ENCODE measurements at regions not wholly inside any gene's neighbourhood (a gene's known extent, or its start where the extent isn't known, plus 50 kb on each side); places are given as distances from the start of the nearest gene placed in this dataset.

GRCh38 chr15:37678124-37678523, 256.3 kb upstream of the TMCO5A start:
- H3K4me3 ChIP-seq, result no peak overlapping the region
- TF ChIP-seq POLR2AphosphoS5 (IDR thresholded peaks at IDR 0.05; ENCODE audit: insufficient read depth in 1 of 2, low read depth in 1 of 2) (no peak), CTCF (IDR thresholded peaks at IDR 0.05) (no peak), POLR2A (IDR thresholded peaks at IDR 0.05) (no peak)
- no peaks in the 10 kb centered on the region for H3K9me3 ChIP-seq
- no peaks in the 10 kb centered on the region for H3K27me3 ChIP-seq
- no peaks in the 10 kb centered on the region for H3K4me1 ChIP-seq
- intact Hi-C loops (cut with DNase I), result no loop called here
- H3K27ac ChIP-seq, result no peak overlapping the region
- no peak for DNase-seq (ENCODE audit: extremely low spot score in 2 of 2)
- no peaks in the 10 kb centered on the region for H3K36me3 ChIP-seq

- intact Hi-C loops (cut with DNase I), result no loop called here
- TF ChIP-seq POLR2AphosphoS5 (IDR thresholded peaks at IDR 0.05; ENCODE audit: insufficient read depth in 1 of 2, low read depth in 1 of 2) (no peak), POLR2A (IDR thresholded peaks at IDR 0.05) (no peak), CTCF (IDR thresholded peaks at IDR 0.05) (no peak)
- Histone ChIP-seq H3K4me1 (no peaks in the 10 kb centered on the region), H3K27ac (no peak overlapping the region), H3K36me3 (no peaks in the 10 kb centered on the region), H3K4me3 (no peak overlapping the region), H3K27me3 (no peaks in the 10 kb centered on the region), H3K9me3 (no peaks in the 10 kb centered on the region)
- no peak for DNase-seq (ENCODE audit: extremely low spot score in 2 of 2)
Measured at GRCh38 chr15:37679627-37680026, 254.8 kb upstream of the TMCO5A start.

- Histone ChIP-seq H3K4me1 (no peaks in the 10 kb centered on the region), H3K27me3 (no peaks in the 10 kb centered on the region), H3K9me3 (no peaks in the 10 kb centered on the region), H3K4me3 (no peak overlapping the region), H3K36me3 (no peaks in the 10 kb centered on the region), H3K27ac (no peak overlapping the region)
- intact Hi-C loops (cut with DNase I), result loop anchor here (1.0 kb wide), 1 partner anchor 17 kb away; no protein-coding TSS in a partner anchor
- DNase-seq (ENCODE audit: extremely low spot score in 2 of 2), result no peak
- TF ChIP-seq POLR2AphosphoS5 (IDR thresholded peaks at IDR 0.05; ENCODE audit: insufficient read depth in 1 of 2, low read depth in 1 of 2) (no peak), POLR2A (IDR thresholded peaks at IDR 0.05) (no peak), CTCF (IDR thresholded peaks at IDR 0.05) (no peak)
Measured at GRCh38 chr15:37682304-37682703, 252.1 kb upstream of the TMCO5A start.

- H3K36me3 ChIP-seq, result no peaks in the 10 kb centered on the region
- H3K27ac ChIP-seq, result no peak overlapping the region
- H3K9me3 ChIP-seq, result no peaks in the 10 kb centered on the region
- intact Hi-C loops (cut with DNase I), result no loop called here
- H3K4me3 ChIP-seq, result no peak overlapping the region
- DNase-seq (ENCODE audit: extremely low spot score in 2 of 2), result no peak
- no peak for TF ChIP-seq CTCF (IDR thresholded peaks at IDR 0.05)
- H3K4me1 ChIP-seq, result no peaks in the 10 kb centered on the region
- no peaks in the 10 kb centered on the region for H3K27me3 ChIP-seq
Measured at GRCh38 chr15:37691911-37692310, 242.5 kb upstream of the TMCO5A start.

GRCh38 chr15:37693926-37694325, 240.5 kb upstream of the TMCO5A start:
- no peaks in the 10 kb centered on the region for H3K27me3 ChIP-seq

More at GRCh38 chr15:37693926-37694325, 240.5 kb upstream of the TMCO5A start:
- no peak for DNase-seq (ENCODE audit: extremely low spot score in 2 of 2)
- no peak overlapping the region for H3K27ac ChIP-seq
- no peaks in the 10 kb centered on the region for H3K4me1 ChIP-seq
- no peaks in the 10 kb centered on the region for H3K36me3 ChIP-seq
- H3K9me3 ChIP-seq, result no peaks in the 10 kb centered on the region
- intact Hi-C loops (cut with DNase I), result no loop called here
- TF ChIP-seq POLR2AphosphoS5 (IDR thresholded peaks at IDR 0.05; ENCODE audit: insufficient read depth in 1 of 2, low read depth in 1 of 2) (no peak), CTCF (IDR thresholded peaks at IDR 0.05) (no peak), POLR2A (IDR thresholded peaks at IDR 0.05) (no peak)
- no peak overlapping the region for H3K4me3 ChIP-seq

Measured in vagina (tissue), 2 donors.